Trophoblast cell (in vitro differentiated cells and primary cell): ENCODE measurements at regions not wholly inside any gene's neighbourhood (a gene's known extent, or its start where the extent isn't known, plus 50 kb on each side); places are given as distances from the start of the nearest gene placed in this dataset.

Source experiments
- DNase-seq, 2 donors: peaks; one replicate each; pipeline ENCODE4 v3.0.0-alpha.2; 2016
- H2AFZ ChIP-seq: 2 replicates; pipeline ENCODE4 v1.6.1; 2013; ENCODE audit warnings: low read length, moderate library complexity, mild to moderate bottlenecking; ENCODE audit not compliant: insufficient read depth, poor library complexity
- H2AK5ac ChIP-seq: 2 replicates; pipeline ENCODE4 v1.6.1; 2013; ENCODE audit warnings: mild to moderate bottlenecking, low read length
- H2BK120ac ChIP-seq: 2 replicates; pipeline ENCODE4 v1.6.1; 2013; ENCODE audit warnings: low read length, mild to moderate bottlenecking, moderate library complexity; ENCODE audit not compliant: insufficient read depth, poor library complexity
- H2BK12ac ChIP-seq: 2 replicates; pipeline ENCODE4 v1.6.1; 2013; ENCODE audit warnings: mild to moderate bottlenecking, low read length, moderate library complexity
- H2BK5ac ChIP-seq: 2 replicates; pipeline ENCODE4 v1.6.1; 2013; ENCODE audit warnings: low read length, low read depth, moderate library complexity, mild to moderate bottlenecking; ENCODE audit not compliant: poor library complexity
- H3K14ac ChIP-seq: 2 replicates; pipeline ENCODE4 v1.6.1; 2013; ENCODE audit warnings: mild to moderate bottlenecking, low read length
- H3K18ac ChIP-seq: 2 replicates; pipeline ENCODE4 v1.6.1; 2013; ENCODE audit warnings: mild to moderate bottlenecking, low read length
- H3K23ac ChIP-seq: 2 replicates; pipeline ENCODE4 v1.6.1; 2013; ENCODE audit warnings: low read length
- H3K27ac ChIP-seq: 2 replicates; pipeline ENCODE4 v1.5.1; 2013; ENCODE audit warnings: low read depth, mild to moderate bottlenecking, inconsistent platforms, low read length, moderate library complexity
- H3K27me3 ChIP-seq: 2 replicates; pipeline ENCODE4 v1.6.1; 2013; ENCODE audit warnings: inconsistent platforms, mild to moderate bottlenecking, low read length, moderate library complexity; ENCODE audit not compliant: insufficient read depth
- H3K36me3 ChIP-seq, 2 experiments: 1 replicate in 1 of 2; 2 replicates in 1 of 2; pipeline ENCODE4 v1.6.1; 2013; ENCODE audit warnings: low read length in 2 of 2, mild to moderate bottlenecking in 2 of 2, moderate library complexity in 1 of 2; ENCODE audit not compliant: insufficient read depth in 2 of 2, control insufficient read depth in 1 of 2
- H3K4ac ChIP-seq: 2 replicates; pipeline ENCODE4 v1.6.1; 2013; ENCODE audit warnings: low read depth, mild to moderate bottlenecking, low read length, moderate library complexity
- H3K4me1 ChIP-seq, 2 experiments: 1 replicate in 1 of 2; 2 replicates in 1 of 2; pipeline ENCODE4 v1.6.1; 2013; ENCODE audit warnings: low read length in 2 of 2, mild to moderate bottlenecking in 2 of 2, moderate library complexity in 1 of 2; ENCODE audit not compliant: insufficient read depth in 2 of 2, control insufficient read depth in 1 of 2
- H3K4me2 ChIP-seq: 2 replicates; pipeline ENCODE4 v1.6.1; 2013; ENCODE audit warnings: inconsistent platforms, mild to moderate bottlenecking, low read length, moderate library complexity
- H3K4me3 ChIP-seq: 2 replicates; pipeline ENCODE4 v1.5.1; 2013; ENCODE audit warnings: mild to moderate bottlenecking, low read depth, low read length, inconsistent platforms
- H3K79me1 ChIP-seq: one replicate; pipeline ENCODE4 v1.6.1; 2013; ENCODE audit warnings: low read length
- H3K79me2 ChIP-seq: 2 replicates; pipeline ENCODE4 v1.6.1; 2013; ENCODE audit warnings: low read length, mild to moderate bottlenecking; ENCODE audit not compliant: control insufficient read depth, insufficient read depth, poor library complexity
- H3K9ac ChIP-seq: 2 replicates; pipeline ENCODE4 v1.6.1; 2013; ENCODE audit warnings: mild to moderate bottlenecking, low read length
- H3K9me3 ChIP-seq: 2 replicates; pipeline ENCODE4 v1.6.1; 2013; ENCODE audit warnings: low read depth, mild to moderate bottlenecking, control low read depth, inconsistent platforms, low read length; ENCODE audit not compliant: insufficient read depth
- H4K12ac ChIP-seq: 2 replicates; pipeline ENCODE4 v1.6.1; 2013; ENCODE audit warnings: low read depth, mild to moderate bottlenecking, low read length, moderate library complexity
- H4K8ac ChIP-seq: 2 replicates; pipeline ENCODE4 v1.6.1; 2013; ENCODE audit warnings: low read depth, mild to moderate bottlenecking, low read length, moderate library complexity
- H4K91ac ChIP-seq: one replicate; pipeline ENCODE4 v1.6.1; 2013; ENCODE audit warnings: low read depth, mild to moderate bottlenecking, low read length, moderate library complexity
- WGBS: extraction: QIAGEN DNeasy Blood & Tissue Kit; methylation state at CpG from one replicate; pipeline ENCODE4 v1.1.7; 2013; ENCODE audit warnings: missing lambda C conversion rate; ENCODE audit not compliant: insufficient read length, insufficient coverage; ENCODE audit errors: extremely low coverage; 5-methylcytosine and 5-hydroxymethylcytosine counted together

- H3K27me3 ChIP-seq = no peaks in the 10 kb centered on the region
- no peak overlapping the region for H3K4me3 ChIP-seq
- no peaks in the 10 kb centered on the region for H3K4me1 ChIP-seq
- no peaks in the 10 kb centered on the region for H3K79me2 ChIP-seq
- H2AFZ ChIP-seq = no peak overlapping the region
- no peak overlapping the region for H2BK12ac ChIP-seq
- no peak overlapping the region for H3K23ac ChIP-seq
- WGBS = no CpG with 5 or more reads among the region's 1 CpG
- no peak overlapping the region for H3K27ac ChIP-seq
- no peak overlapping the region for H4K12ac ChIP-seq
- H3K36me3 ChIP-seq = no peaks in the 10 kb centered on the region
- no peak overlapping the region for H3K9ac ChIP-seq
- no peak overlapping the region for H2AK5ac ChIP-seq
- H3K14ac ChIP-seq = no peak overlapping the region
- no peak overlapping the region for H4K91ac ChIP-seq
- no peak overlapping the region for H3K4ac ChIP-seq
- no peaks in the 10 kb centered on the region for H3K79me1 ChIP-seq
- no peaks in the 10 kb centered on the region for H3K9me3 ChIP-seq
- no peak overlapping the region for H2BK5ac ChIP-seq
- no peak overlapping the region for H3K18ac ChIP-seq
- no peak overlapping the region for H3K4me2 ChIP-seq
- no peak for DNase-seq
- no peak overlapping the region for H4K8ac ChIP-seq
- H2BK120ac ChIP-seq = no peak overlapping the region
Observed at GRCh38 chr9:72428329-72428728, 63.3 kb upstream of the ZFAND5 start.

GRCh38 chr9:72427801-72428200 is 62.8 kb upstream of the ZFAND5 start:
- H3K18ac ChIP-seq = no peak overlapping the region
- no peak overlapping the region for H3K4ac ChIP-seq
- no peak overlapping the region for H3K27ac ChIP-seq

DNA sequence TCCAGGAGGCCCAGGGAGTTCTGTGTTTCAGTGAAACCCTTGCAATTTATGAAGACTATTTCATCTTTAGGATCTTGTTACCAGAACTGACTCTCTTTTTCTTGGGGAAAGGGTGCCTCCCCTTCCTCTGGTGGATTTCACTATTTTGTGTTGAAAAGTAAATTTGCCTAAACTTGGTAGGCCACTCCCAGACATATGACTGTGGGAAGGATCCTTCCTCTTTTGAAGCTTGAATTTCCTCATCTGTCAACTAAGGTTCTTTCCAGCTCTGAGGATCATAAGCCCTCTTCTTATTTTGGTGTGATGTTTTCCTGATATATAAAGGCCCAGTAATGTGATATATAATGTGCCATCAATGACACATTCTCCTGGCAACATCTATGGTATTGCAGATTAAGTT is 59.1 kb upstream of the ZFAND5 start:
- H4K91ac ChIP-seq = no peak overlapping the region
- no peak overlapping the region for H4K12ac ChIP-seq
- no peak overlapping the region for H3K9ac ChIP-seq
- H3K4me1 ChIP-seq = no peaks in the 10 kb centered on the region
- H3K9me3 ChIP-seq = no peaks in the 10 kb centered on the region
- H3K36me3 ChIP-seq = no peaks in the 10 kb centered on the region
- no peak overlapping the region for H3K18ac ChIP-seq
- no peaks in the 10 kb centered on the region for H3K79me1 ChIP-seq
- H3K4me2 ChIP-seq = no peak overlapping the region
- H2BK12ac ChIP-seq = no peak overlapping the region
- H2BK5ac ChIP-seq = no peak overlapping the region
- no peak overlapping the region for H3K14ac ChIP-seq
- no peak overlapping the region for H2AFZ ChIP-seq
- H3K4ac ChIP-seq = no peak overlapping the region
- H3K23ac ChIP-seq = no peak overlapping the region
- H3K27ac ChIP-seq = no peak overlapping the region
- no peaks in the 10 kb centered on the region for H3K79me2 ChIP-seq
- DNase-seq = peak in 1 of 2 donors; percentile 21
- H2BK120ac ChIP-seq = no peak overlapping the region
- no peak overlapping the region for H2AK5ac ChIP-seq
- H4K8ac ChIP-seq = no peak overlapping the region
- H3K27me3 ChIP-seq = no peaks in the 10 kb centered on the region
- no peak overlapping the region for H3K4me3 ChIP-seq

More at GRCh38 chr9:72427801-72428200, 62.8 kb upstream of the ZFAND5 start:
- H2AK5ac ChIP-seq = no peak overlapping the region
- no peaks in the 10 kb centered on the region for H3K9me3 ChIP-seq
- H3K79me1 ChIP-seq = no peaks in the 10 kb centered on the region
- no peak for DNase-seq
- H4K12ac ChIP-seq = no peak overlapping the region
- no peak overlapping the region for H4K8ac ChIP-seq
- H3K27me3 ChIP-seq = no peaks in the 10 kb centered on the region
- H3K4me2 ChIP-seq = no peak overlapping the region
- H3K14ac ChIP-seq = no peak overlapping the region
- H2AFZ ChIP-seq = no peak overlapping the region
- H4K91ac ChIP-seq = no peak overlapping the region
- H2BK120ac ChIP-seq = no peak overlapping the region
- H3K79me2 ChIP-seq = no peaks in the 10 kb centered on the region
- H3K36me3 ChIP-seq = no peaks in the 10 kb centered on the region
- H2BK5ac ChIP-seq = no peak overlapping the region
- H3K4me3 ChIP-seq = no peak overlapping the region
- WGBS = no CpG with 5 or more reads among the region's 1 CpG
- no peak overlapping the region for H3K9ac ChIP-seq
- H3K23ac ChIP-seq = no peak overlapping the region
- no peak overlapping the region for H2BK12ac ChIP-seq
- no peaks in the 10 kb centered on the region for H3K4me1 ChIP-seq

GRCh38 chr9:72422214-72422613 is 57.2 kb upstream of the ZFAND5 start:
- Histone ChIP-seq H3K4ac (no peak overlapping the region), H2BK120ac (no peak overlapping the region), H3K23ac (no peak overlapping the region), H3K9ac (no peak overlapping the region), H3K4me2 (no peak overlapping the region), H4K8ac (no peak overlapping the region), H2BK12ac (no peak overlapping the region), H3K4me3 (no peak overlapping the region), H2BK5ac (no peak overlapping the region), H3K79me1 (no peaks in the 10 kb centered on the region), H3K18ac (no peak overlapping the region), H3K36me3 (no peaks in the 10 kb centered on the region), H3K79me2 (no peaks in the 10 kb centered on the region), H3K14ac (no peak overlapping the region), H4K91ac (no peak overlapping the region), H3K27ac (no peak overlapping the region), H3K4me1 (no peaks in the 10 kb centered on the region), H2AFZ (no peak overlapping the region), H3K9me3 (no peaks in the 10 kb centered on the region), H4K12ac (no peak overlapping the region), H2AK5ac (no peak overlapping the region), H3K27me3 (no peaks in the 10 kb centered on the region)
- WGBS = no CpG with 5 or more reads among the region's 11 CpGs
- DNase-seq = no peak

- no peak overlapping the region for H2BK12ac ChIP-seq
- H2AFZ ChIP-seq = no peak overlapping the region
- no peak overlapping the region for H2BK120ac ChIP-seq
- H3K27ac ChIP-seq = no peak overlapping the region
- no peak overlapping the region for H3K18ac ChIP-seq
- no peaks in the 10 kb centered on the region for H3K79me1 ChIP-seq
- no peak overlapping the region for H4K8ac ChIP-seq
- H3K23ac ChIP-seq = no peak overlapping the region
- H3K4me3 ChIP-seq = no peak overlapping the region
- no peak overlapping the region for H3K4ac ChIP-seq
- H3K4me1 ChIP-seq = no peaks in the 10 kb centered on the region
- no peaks in the 10 kb centered on the region for H3K9me3 ChIP-seq
- no peaks in the 10 kb centered on the region for H3K36me3 ChIP-seq
- no peak overlapping the region for H4K91ac ChIP-seq
- no peak for DNase-seq
- no peak overlapping the region for H4K12ac ChIP-seq
- no peaks in the 10 kb centered on the region for H3K79me2 ChIP-seq
- no peak overlapping the region for H3K4me2 ChIP-seq
- no peaks in the 10 kb centered on the region for H3K27me3 ChIP-seq
- H2AK5ac ChIP-seq = no peak overlapping the region
- no peak overlapping the region for H3K14ac ChIP-seq
- H3K9ac ChIP-seq = no peak overlapping the region
- no peak overlapping the region for H2BK5ac ChIP-seq
Observed at GRCh38 chr9:72420783-72421182, 55.8 kb upstream of the ZFAND5 start.
